ENCODE measurements at regions not wholly inside any gene's neighbourhood (a gene's known extent, or its start where the extent isn't known, plus 50 kb on each side); places are given as distances from the start of the nearest gene placed in this dataset.
"Not testable (repeated sequence)": the region's sequence is repeated elsewhere in the genome, so short reads cannot be mapped to it uniquely, and the experiment has no call there.

DNA sequence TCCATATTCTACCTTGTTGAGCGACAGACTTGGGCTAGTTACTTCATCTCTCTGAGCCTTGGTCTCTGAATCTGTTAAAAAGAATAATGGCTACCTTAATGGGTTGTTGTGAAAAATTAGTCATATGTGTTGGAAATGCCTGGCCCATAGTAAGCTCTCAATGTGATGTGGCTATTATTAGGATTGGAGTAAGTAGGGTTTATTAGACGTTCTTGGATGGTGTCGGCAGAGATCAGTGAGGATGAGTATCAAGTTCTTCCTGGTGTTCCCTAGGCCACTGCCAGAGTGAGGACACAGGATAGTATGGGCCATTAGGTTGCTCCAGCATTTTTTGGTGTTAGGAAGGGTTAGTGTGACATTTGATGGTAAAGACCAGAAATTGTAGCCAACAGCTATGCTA, 121.1 kb upstream of the DUSP10 start:
- no peak for DNase-seq (ENCODE audit: low read depth in 3 of 3, low spot score in 1 of 3)

DNA sequence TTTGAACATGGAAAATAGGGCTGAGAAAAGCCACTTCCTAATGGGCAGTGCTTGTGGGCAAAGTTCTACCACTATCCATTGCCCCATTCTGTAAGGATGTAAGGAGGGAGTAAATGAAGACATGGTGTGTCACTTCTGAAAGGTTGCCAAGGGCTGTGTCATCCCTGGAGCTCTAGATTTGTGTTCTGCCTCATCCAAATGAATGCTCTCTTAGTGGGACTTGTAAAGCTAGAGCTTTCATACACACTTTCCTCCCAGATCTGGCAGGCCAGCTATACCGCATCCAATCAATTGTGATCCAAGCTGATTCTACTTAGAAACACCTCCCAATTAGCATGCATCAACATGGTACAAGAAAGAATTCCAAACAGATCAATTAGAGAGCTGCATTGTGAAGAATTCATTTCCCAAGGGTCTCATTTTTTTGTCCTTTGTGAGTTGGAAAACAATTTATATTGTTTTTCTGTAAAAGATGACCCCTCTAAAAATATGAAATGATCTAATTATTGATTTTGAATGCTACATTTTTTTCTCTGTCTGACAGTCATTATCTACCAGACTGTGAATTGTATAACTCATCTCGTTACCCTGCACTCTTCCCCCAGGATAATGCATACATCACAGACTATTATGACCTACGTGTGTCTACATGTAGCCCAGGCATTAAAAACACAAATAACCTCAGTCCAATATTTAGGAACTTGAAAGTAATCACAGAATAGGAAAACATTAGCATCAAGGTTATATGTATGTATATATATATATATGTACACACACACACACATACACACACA, 117.1 kb upstream of the DUSP10 start:
- no peak for DNase-seq (ENCODE audit: low read depth in 3 of 3, low spot score in 1 of 3)

DNA sequence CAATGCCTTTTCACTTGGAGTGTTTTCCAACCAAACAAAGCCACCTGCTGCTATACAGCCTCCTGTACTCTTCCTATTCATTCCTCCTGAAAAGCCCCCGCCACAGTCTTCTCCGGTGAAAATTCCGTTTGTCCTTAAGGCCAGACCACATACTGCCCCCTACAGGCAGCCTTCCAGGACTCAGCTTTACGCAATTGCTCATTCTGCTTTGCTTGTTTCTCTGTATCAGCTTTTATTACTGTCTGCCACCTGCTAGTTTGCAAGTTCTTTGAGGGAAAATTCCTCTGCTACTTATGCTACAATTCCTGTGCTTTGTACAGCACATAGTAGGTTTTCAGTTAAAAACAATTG, 115.2 kb upstream of the DUSP10 start:
- not testable (repeated sequence) for DNase-seq (ENCODE audit: low read depth in 3 of 3, low spot score in 1 of 3)

GRCh38 chr1:221856228-221857093, 114.6 kb upstream of the DUSP10 start:
- no peak for DNase-seq (ENCODE audit: low read depth in 3 of 3, low spot score in 1 of 3)

DNA sequence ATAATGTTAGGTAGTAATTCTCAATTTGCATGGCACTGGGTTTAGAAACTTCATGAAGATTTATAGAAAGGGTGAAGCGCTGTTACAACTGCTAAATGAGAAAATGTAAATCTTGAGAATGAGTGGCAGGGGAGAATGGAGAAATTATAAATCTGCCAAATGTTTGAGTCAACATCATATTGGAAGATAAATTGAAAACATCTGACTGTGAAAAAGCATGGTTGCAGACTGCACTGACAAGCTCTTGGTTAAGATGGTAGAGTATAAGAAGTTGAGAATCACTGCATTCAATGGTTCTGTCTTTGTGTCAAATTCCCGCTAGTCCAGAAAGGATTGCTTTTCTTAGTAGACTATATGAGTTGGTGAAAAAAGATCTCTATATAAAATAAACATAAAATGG, 113.3 kb upstream of the DUSP10 start:
- no peak for DNase-seq (ENCODE audit: low read depth in 3 of 3, low spot score in 1 of 3)

DNA sequence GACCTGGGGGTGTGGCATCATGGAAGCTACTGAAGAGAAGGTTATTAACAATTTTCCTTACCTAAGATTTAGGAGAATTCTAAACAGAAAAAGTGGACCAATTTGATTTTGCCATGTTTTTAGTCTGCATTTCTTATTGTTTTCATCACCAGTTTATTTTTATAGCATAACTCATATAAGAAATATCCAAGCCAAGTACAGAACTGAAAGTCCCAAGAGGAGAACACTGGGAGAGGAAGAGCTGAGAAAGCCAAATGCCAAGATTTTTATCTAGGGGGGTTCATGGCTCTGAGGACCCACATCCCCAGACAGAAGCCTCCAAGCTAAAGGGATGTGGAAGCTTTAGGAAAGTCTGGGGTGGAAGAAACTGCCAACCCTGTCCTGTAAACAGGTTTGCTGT, 109.4 kb upstream of the DUSP10 start:
- no peak for DNase-seq (ENCODE audit: low read depth in 3 of 3, low spot score in 1 of 3)

DNA sequence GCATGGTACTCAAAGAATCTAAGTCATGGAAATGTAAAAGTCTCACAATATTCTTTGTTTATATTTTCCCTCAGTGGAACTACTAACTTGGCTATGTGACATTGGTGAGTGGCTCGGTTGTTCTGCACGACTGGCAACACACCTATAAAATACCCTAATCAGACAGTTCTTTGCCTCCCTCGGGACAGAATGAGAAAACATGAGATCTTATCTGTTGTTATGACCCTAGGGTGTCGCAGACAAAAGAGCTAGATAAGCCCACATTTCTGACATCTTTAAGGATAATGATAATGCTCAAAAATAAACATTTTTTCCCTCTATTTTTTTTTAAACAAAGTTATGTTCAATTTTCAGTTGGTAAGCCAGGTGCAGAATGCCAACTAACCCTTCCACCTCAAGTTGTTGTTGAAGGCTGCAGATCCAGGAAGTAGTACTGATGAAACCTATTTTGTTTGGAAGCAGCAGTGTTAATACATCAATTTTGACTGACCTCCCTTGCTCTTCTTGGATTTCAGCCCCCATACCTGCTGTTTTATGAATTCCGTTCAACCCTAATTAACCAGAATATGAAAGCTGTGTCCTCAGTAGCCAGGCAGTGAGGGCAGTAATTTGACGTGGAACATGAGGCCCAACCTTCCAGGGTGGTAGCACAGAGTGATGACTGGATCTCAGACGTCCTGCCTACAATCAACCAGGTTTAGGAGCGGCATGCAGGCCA, 108.7 kb upstream of the DUSP10 start:
- DNase-seq (ENCODE audit: low read depth in 3 of 3, low spot score in 1 of 3) = no peak

DNA sequence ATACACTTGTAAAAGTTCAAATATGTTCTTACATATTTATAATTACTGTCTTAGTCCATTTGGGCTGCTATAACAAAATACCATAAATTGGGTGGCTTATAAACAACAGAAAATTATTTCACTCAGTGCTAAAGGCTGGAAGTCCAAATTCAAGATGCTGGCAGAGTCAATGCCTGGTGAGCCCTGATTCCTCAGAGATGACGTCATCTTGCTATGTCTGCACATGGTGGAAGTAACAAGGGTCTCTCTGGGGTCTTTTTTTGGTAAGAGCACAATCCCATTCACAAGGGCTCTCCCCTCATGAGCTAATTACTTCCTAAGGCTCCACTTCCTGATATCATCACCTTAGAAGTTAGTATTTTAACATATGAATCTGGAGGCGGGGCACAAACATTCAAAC, 108.0 kb upstream of the DUSP10 start:
- DNase-seq (ENCODE audit: low read depth in 3 of 3, low spot score in 1 of 3) = no peak

- DNase-seq (ENCODE audit: low read depth in 3 of 3, low spot score in 1 of 3) = no peak
These were observed 107.2 kb upstream of the DUSP10 start for GRCh38 chr1:221849110-221849509.

- no peak for DNase-seq (ENCODE audit: low read depth in 3 of 3, low spot score in 1 of 3)
These were observed 105.8 kb upstream of the DUSP10 start for GRCh38 chr1:221847676-221848075.

DNA sequence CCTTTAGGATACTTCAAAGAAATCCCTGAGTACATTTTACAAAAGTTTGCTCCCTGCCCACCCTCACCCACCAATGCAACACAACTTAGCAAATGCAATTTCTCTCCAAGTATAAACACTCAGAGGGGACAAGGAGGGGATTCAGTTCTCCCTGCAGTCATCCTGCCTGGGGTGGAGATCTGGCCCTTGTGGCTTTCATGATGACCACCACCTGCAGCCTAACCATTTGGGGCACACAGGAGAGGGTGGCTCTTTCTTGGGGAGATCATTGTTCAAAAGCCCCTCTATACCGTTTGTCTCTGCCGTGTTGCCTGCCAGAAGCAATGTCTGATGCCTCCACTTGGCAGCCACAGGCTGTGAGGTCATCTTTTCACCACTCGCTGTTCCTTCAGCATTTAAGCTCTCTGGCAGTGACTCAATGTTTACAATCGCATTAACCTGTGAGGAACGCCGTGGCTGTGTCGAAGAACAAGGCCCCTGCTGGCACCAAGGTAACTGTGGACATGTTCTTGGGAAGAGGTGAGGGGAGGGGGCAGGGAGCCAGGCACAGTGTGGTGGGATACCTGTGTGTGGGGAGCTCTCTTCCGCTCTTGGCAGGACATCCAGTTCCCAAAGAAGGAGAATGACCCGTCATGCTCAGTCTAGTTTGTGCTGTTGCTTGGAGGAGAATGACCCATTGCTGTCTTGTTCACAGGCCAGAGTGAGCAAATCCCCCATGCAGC, 103.9 kb upstream of the DUSP10 start:
- DNase-seq (ENCODE audit: low read depth in 3 of 3, low spot score in 1 of 3) = no peak

- no peak for DNase-seq (ENCODE audit: low read depth in 3 of 3, low spot score in 1 of 3)
These were observed 100.1 kb upstream of the DUSP10 start for GRCh38 chr1:221841983-221842335.

- DNase-seq (ENCODE audit: low read depth in 3 of 3, low spot score in 1 of 3) = no peak
These were observed 99.5 kb upstream of the DUSP10 start for GRCh38 chr1:221841251-221841982.

DNA sequence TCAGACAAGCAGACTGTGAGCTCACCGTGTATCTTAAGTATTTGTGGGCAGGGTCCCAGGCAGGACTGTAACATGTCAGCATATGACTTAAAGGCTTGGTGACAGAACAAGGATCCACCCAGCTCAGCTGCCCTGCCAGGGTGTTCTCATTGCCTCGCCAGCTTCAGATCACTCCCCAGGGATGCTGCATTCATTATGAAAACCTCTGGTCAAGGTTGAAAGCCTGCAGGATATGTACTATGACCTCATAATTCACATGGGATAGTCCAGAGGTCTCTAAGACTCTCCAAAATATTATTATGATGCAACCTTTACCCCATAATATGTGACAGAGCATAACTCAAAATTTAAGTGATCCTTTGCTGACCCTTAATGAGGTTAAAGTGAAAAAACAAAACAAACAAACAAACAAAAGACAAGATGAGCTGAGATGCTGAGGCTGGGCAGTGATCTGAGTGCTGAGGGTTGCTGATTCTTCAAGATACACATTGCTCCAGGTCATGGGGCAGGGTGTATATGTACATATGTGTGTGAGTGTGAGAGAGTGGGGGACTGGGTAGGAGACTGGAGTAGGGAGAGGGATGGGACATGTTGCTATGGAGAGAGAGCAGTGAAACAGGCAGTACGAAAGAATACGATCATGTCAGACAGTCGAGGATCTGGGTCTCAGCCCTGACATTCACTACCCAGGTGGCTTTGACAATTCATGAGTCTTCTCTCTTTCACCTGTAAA, 98.8 kb upstream of the DUSP10 start:
- no peak for DNase-seq (ENCODE audit: low read depth in 3 of 3, low spot score in 1 of 3)

DNA sequence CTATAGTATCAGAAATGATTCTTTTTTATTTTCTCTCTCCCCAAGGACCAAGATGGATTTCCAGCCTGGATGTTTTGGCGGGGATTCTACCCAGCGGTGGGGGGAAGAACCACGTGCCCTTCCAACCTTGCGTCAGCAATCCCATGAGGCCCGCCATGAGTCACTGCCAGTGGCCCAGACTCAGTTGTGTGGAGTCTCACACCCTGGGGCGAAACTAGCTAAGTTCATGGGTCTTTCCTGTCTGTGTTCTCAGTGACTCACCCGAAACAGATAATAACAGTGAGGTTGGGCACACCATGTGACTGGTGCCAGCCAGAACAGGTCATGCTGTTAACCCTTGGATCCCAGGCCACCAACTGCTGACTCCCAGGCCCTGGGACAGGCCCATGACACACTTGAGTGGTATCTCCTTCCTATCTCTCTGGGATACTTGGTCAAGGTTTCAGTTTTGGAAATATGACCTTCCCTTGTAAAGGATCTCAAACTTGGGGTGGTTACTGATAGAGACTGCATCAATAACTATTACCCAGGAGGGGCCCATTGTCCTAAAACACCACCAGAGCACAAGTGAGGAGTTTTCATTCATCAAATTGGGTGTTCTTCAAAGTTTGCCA, 98.0 kb upstream of the DUSP10 start:
- DNase-seq (ENCODE audit: low read depth in 3 of 3, low spot score in 1 of 3) = peak; percentile 40 to 49 (median 41)

- no peak for DNase-seq (ENCODE audit: low read depth in 3 of 3, low spot score in 1 of 3)
These were observed 97.4 kb upstream of the DUSP10 start for GRCh38 chr1:221839321-221839720.

DNA sequence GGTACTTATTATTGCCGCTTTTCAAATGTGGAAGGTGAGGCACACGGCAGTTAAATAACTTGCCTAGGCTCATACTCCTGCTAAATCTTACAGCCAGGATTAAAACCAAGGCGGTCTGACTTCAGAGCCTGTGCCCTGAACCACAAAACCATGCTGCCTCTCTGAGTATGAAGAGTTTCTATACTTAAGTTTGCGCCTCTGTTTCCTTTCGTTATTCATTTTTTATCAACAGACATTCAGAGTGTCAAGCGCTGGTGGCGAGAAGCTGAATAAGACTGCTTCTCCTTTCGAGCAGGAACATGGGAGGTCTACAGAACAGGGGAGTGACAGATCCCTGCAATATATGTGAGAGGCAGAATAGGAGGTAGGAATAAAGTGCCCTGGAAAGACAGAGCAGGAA, 96.0 kb upstream of the DUSP10 start:
- no peak for DNase-seq (ENCODE audit: low read depth in 3 of 3, low spot score in 1 of 3)

DNA sequence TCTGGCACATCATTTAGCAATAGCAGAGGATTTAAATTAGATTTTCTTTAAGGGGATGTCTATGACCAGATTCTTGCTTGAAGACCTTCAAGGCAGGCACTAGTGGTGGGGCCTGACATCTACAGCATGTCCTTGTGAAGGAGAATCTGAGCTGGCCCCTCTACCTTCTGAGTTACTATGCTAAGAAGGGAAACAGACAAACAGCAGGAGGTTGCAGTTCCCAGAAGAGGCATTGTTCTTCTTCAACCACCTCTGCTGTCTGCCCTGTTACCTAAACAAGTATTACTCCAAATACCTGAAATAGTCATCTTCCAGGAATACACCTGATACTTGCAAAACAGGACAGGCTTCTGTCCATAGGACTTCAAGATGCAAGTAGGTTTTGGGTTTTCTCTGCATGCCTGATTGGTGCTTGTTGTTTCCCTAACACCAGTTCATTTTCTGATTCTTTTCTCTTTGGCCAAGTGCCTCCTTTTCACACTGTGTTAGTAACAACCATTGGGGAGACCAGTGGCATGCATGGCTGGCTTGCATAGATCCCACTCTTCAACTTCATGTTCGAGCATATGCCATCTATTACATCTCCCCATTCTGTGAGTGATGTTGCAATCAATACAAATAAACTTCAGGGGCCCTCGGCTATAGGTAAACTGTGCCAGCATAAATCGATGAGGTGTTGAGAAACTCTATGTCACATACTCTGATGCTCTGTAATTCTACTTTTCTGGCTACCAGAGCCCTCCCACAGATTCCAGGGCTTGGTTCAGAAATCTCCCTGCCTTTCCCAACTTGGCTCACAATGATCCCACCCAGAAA, 93.0 kb upstream of the DUSP10 start:
- DNase-seq (ENCODE audit: low read depth in 3 of 3, low spot score in 1 of 3) = no peak

GRCh38 chr1:221832617-221833016, 90.7 kb upstream of the DUSP10 start:
- no peak for DNase-seq (ENCODE audit: low read depth in 3 of 3, low spot score in 1 of 3)

Measured in stimulated activated CD4-positive, alpha-beta T cell treated with anti-CD3 and anti-CD28 coated beads, TNF-alpha, amount 100 ng/mL, for 1 hour (primary cell).